ENCODE measurements at regions not wholly inside any gene's neighbourhood (a gene's known extent, or its start where the extent isn't known, plus 50 kb on each side); places are given as distances from the start of the nearest gene placed in this dataset.

- DNase-seq: no peak
- CTCF ChIA-PET: no interaction called here
- POLR2A ChIA-PET: no interaction called here
- Mint-ChIP-seq H3K36me3 (ENCODE audit: low read depth) (no peaks in the 10 kb centered on the region), H3K4me1 (no peaks in the 10 kb centered on the region), H3K9me3 (ENCODE audit: low read depth) (no peaks in the 10 kb centered on the region), H3K27ac (no peak overlapping the region), H3K27me3 (no peaks in the 10 kb centered on the region), H3K4me3 (no peak overlapping the region)
- intact Hi-C loops (cut with DNase I, micrococcal nuclease): no loop called here
- ATAC-seq: no peak
Measured at GRCh38 chr7:109950256-109950655, 1140.7 kb upstream of the LRRN3 start.

- CTCF ChIA-PET: interaction anchor here (0.6 kb wide), 1 partner anchor 754 kb away, joined by 5 read pairs; no protein-coding TSS in a partner anchor
- intact Hi-C loops (cut with DNase I, micrococcal nuclease): no loop called here
Measured at GRCh38 chr7:109950821-109951564, 1139.9 kb upstream of the LRRN3 start.

GRCh38 chr7:109951565-109951928, 1139.4 kb upstream of the LRRN3 start:
- CTCF ChIA-PET: no interaction called here
- POLR2A ChIA-PET: no interaction called here
- Mint-ChIP-seq H3K36me3 (ENCODE audit: low read depth) (no peaks in the 10 kb centered on the region), H3K27ac (no peak overlapping the region), H3K4me1 (no peaks in the 10 kb centered on the region), H3K4me3 (no peak overlapping the region), H3K9me3 (ENCODE audit: low read depth) (no peaks in the 10 kb centered on the region), H3K27me3 (no peaks in the 10 kb centered on the region)
- intact Hi-C loops (cut with DNase I, micrococcal nuclease): no loop called here
- ATAC-seq (no peak), DNase-seq (no peak)

More at GRCh38 chr7:109950821-109951564, 1139.9 kb upstream of the LRRN3 start:
- no peak for DNase-seq
- H3K4me1 Mint-ChIP-seq: no peaks in the 10 kb centered on the region
- POLR2A ChIA-PET: no interaction called here
- no peaks in the 10 kb centered on the region for H3K9me3 Mint-ChIP-seq (ENCODE audit: low read depth)
- no peak overlapping the region for H3K4me3 Mint-ChIP-seq
- no peak overlapping the region for H3K27ac Mint-ChIP-seq
- H3K36me3 Mint-ChIP-seq (ENCODE audit: low read depth): no peaks in the 10 kb centered on the region
- no peaks in the 10 kb centered on the region for H3K27me3 Mint-ChIP-seq
- no peak for ATAC-seq

- Mint-ChIP-seq H3K9me3 (ENCODE audit: low read depth) (no peaks in the 10 kb centered on the region), H3K36me3 (ENCODE audit: low read depth) (no peaks in the 10 kb centered on the region), H3K4me1 (no peaks in the 10 kb centered on the region), H3K27ac (no peak overlapping the region), H3K4me3 (no peak overlapping the region), H3K27me3 (no peaks in the 10 kb centered on the region)
- ChIA-PET CTCF (no interaction called here), POLR2A (no interaction called here)
- no peak for DNase-seq
- intact Hi-C loops (cut with DNase I, micrococcal nuclease): no loop called here
- no peak for ATAC-seq
Measured at GRCh38 chr7:109955986-109956385, 1134.9 kb upstream of the LRRN3 start.

- ChIA-PET POLR2A (no interaction called here), CTCF (no interaction called here)
- ATAC-seq: no peak
- H3K27me3 Mint-ChIP-seq: no peaks in the 10 kb centered on the region
- no peak overlapping the region for H3K4me3 Mint-ChIP-seq
- no peaks in the 10 kb centered on the region for H3K9me3 Mint-ChIP-seq (ENCODE audit: low read depth)
- H3K4me1 Mint-ChIP-seq: no peaks in the 10 kb centered on the region
- H3K36me3 Mint-ChIP-seq (ENCODE audit: low read depth): no peaks in the 10 kb centered on the region
- DNase-seq: no peak
- H3K27ac Mint-ChIP-seq: no peak overlapping the region
- intact Hi-C loops (cut with DNase I, micrococcal nuclease): no loop called here
Measured at GRCh38 chr7:109956916-109957315, 1134.0 kb upstream of the LRRN3 start.

- ATAC-seq (no peak), DNase-seq (no peak)
- H3K4me3 Mint-ChIP-seq: no peak overlapping the region
- intact Hi-C loops (cut with DNase I, micrococcal nuclease): no loop called here
- H3K27me3 Mint-ChIP-seq: no peaks in the 10 kb centered on the region
- H3K27ac Mint-ChIP-seq: no peak overlapping the region
- ChIA-PET CTCF (no interaction called here), POLR2A (no interaction called here)
- H3K9me3 Mint-ChIP-seq (ENCODE audit: low read depth): no peaks in the 10 kb centered on the region
- H3K36me3 Mint-ChIP-seq (ENCODE audit: low read depth): no peaks in the 10 kb centered on the region
- H3K4me1 Mint-ChIP-seq: no peaks in the 10 kb centered on the region
Measured at GRCh38 chr7:109963741-109964140, 1127.2 kb upstream of the LRRN3 start.

GRCh38 chr7:109964780-109965179, 1126.1 kb upstream of the LRRN3 start:
- H3K36me3 Mint-ChIP-seq (ENCODE audit: low read depth): no peaks in the 10 kb centered on the region
- H3K27me3 Mint-ChIP-seq: no peaks in the 10 kb centered on the region
- no peaks in the 10 kb centered on the region for H3K9me3 Mint-ChIP-seq (ENCODE audit: low read depth)
- H3K4me1 Mint-ChIP-seq: no peaks in the 10 kb centered on the region
- POLR2A ChIA-PET: no interaction called here
- intact Hi-C loops (cut with DNase I, micrococcal nuclease): no loop called here
- no peak overlapping the region for H3K27ac Mint-ChIP-seq
- CTCF ChIA-PET: no interaction called here
- no peak for DNase-seq
- no peak overlapping the region for H3K4me3 Mint-ChIP-seq
- no peak for ATAC-seq

GRCh38 chr7:109967406-109967805, 1123.5 kb upstream of the LRRN3 start:
- intact Hi-C loops (cut with DNase I, micrococcal nuclease): no loop called here
- ChIA-PET CTCF (no interaction called here), POLR2A (no interaction called here)
- Mint-ChIP-seq H3K4me1 (no peaks in the 10 kb centered on the region), H3K4me3 (no peak overlapping the region), H3K36me3 (ENCODE audit: low read depth) (no peaks in the 10 kb centered on the region), H3K9me3 (ENCODE audit: low read depth) (peaks cover 4% of the 10 kb centered on the region), H3K27me3 (no peaks in the 10 kb centered on the region), H3K27ac (no peak overlapping the region)
- ATAC-seq (no peak), DNase-seq (no peak)

- DNase-seq: no peak
- no peak for ATAC-seq
Measured at GRCh38 chr7:109983618-109984017, 1107.3 kb upstream of the LRRN3 start.

GRCh38 chr7:109984729-109985128, 1106.2 kb upstream of the LRRN3 start:
- intact Hi-C loops (cut with DNase I, micrococcal nuclease): no loop called here
- H3K36me3 Mint-ChIP-seq (ENCODE audit: low read depth): no peaks in the 10 kb centered on the region
- H3K9me3 Mint-ChIP-seq (ENCODE audit: low read depth): no peaks in the 10 kb centered on the region
- no peak overlapping the region for H3K4me3 Mint-ChIP-seq
- no peak overlapping the region for H3K27ac Mint-ChIP-seq
- H3K4me1 Mint-ChIP-seq: no peaks in the 10 kb centered on the region
- ATAC-seq (no peak), DNase-seq (no peak)
- CTCF ChIA-PET: no interaction called here
- H3K27me3 Mint-ChIP-seq: no peaks in the 10 kb centered on the region
- POLR2A ChIA-PET: interaction anchor here (0.7 kb wide), 1 partner anchor 1248 kb away, joined by 3 read pairs; no protein-coding TSS in a partner anchor

More at GRCh38 chr7:109983618-109984017, 1107.3 kb upstream of the LRRN3 start:
- Mint-ChIP-seq H3K27me3 (no peaks in the 10 kb centered on the region), H3K36me3 (ENCODE audit: low read depth) (no peaks in the 10 kb centered on the region), H3K27ac (no peak overlapping the region), H3K4me3 (no peak overlapping the region), H3K4me1 (no peaks in the 10 kb centered on the region), H3K9me3 (ENCODE audit: low read depth) (no peaks in the 10 kb centered on the region)
- CTCF ChIA-PET: no interaction called here
- POLR2A ChIA-PET: no interaction called here
- intact Hi-C loops (cut with DNase I, micrococcal nuclease): no loop called here

GRCh38 chr7:109986701-109987100, 1104.2 kb upstream of the LRRN3 start:
- H3K36me3 Mint-ChIP-seq (ENCODE audit: low read depth): no peaks in the 10 kb centered on the region
- H3K27ac Mint-ChIP-seq: no peak overlapping the region
- H3K9me3 Mint-ChIP-seq (ENCODE audit: low read depth): no peaks in the 10 kb centered on the region
- H3K4me3 Mint-ChIP-seq: no peak overlapping the region
- no peaks in the 10 kb centered on the region for H3K4me1 Mint-ChIP-seq
- no peaks in the 10 kb centered on the region for H3K27me3 Mint-ChIP-seq
- no peak for ATAC-seq
- CTCF ChIA-PET: no interaction called here
- intact Hi-C loops (cut with DNase I, micrococcal nuclease): no loop called here
- DNase-seq: no peak
- POLR2A ChIA-PET: no interaction called here

GRCh38 chr7:109996411-109996810, 1094.5 kb upstream of the LRRN3 start:
- H3K4me1 Mint-ChIP-seq: no peaks in the 10 kb centered on the region
- no peak overlapping the region for H3K4me3 Mint-ChIP-seq
- intact Hi-C loops (cut with DNase I, micrococcal nuclease): no loop called here
- no peak for DNase-seq
- no peaks in the 10 kb centered on the region for H3K9me3 Mint-ChIP-seq (ENCODE audit: low read depth)
- no peak for ATAC-seq
- CTCF ChIA-PET: no interaction called here
- no peaks in the 10 kb centered on the region for H3K27me3 Mint-ChIP-seq
- no peak overlapping the region for H3K27ac Mint-ChIP-seq
- POLR2A ChIA-PET: no interaction called here
- no peaks in the 10 kb centered on the region for H3K36me3 Mint-ChIP-seq (ENCODE audit: low read depth)

GRCh38 chr7:109996927-109997326, 1094.0 kb upstream of the LRRN3 start:
- ChIA-PET POLR2A (no interaction called here), CTCF (no interaction called here)
- DNase-seq: no peak
- intact Hi-C loops (cut with DNase I, micrococcal nuclease): no loop called here
- Mint-ChIP-seq H3K27me3 (no peaks in the 10 kb centered on the region), H3K36me3 (ENCODE audit: low read depth) (no peaks in the 10 kb centered on the region), H3K4me1 (no peaks in the 10 kb centered on the region), H3K27ac (no peak overlapping the region), H3K4me3 (no peak overlapping the region), H3K9me3 (ENCODE audit: low read depth) (no peaks in the 10 kb centered on the region)
- ATAC-seq: no peak
